Peyer's patch (tissue), 4 donors: ENCODE measurements at regions not wholly inside any gene's neighbourhood (a gene's known extent, or its start where the extent isn't known, plus 50 kb on each side); places are given as distances from the start of the nearest gene placed in this dataset.

Experiments
- POLR2A ChIP-seq, 2 donors: fragments of 450-650 bp; IDR thresholded peaks; one replicate each; pipeline ENCODE4 v1.5.1; 2017; ENCODE audit warnings: antibody characterized with exemption in 2 of 2, mild to moderate bottlenecking in 2 of 2, moderate library complexity in 2 of 2
- TF ChIP-seq, protein P1 (sequence below), 6 experiments: fragments of 450-650 bp in 4 of 6; fragments of 200-600 bp in 2 of 6; sonication (generic) in 1 of 6; IDR thresholded peaks; one replicate each; pipeline ENCODE4 v1.5.1; 2017 to 2019; ENCODE audit warnings: antibody characterized with exemption in 6 of 6, mild to moderate bottlenecking in 3 of 6, moderate library complexity in 1 of 6

DNA sequence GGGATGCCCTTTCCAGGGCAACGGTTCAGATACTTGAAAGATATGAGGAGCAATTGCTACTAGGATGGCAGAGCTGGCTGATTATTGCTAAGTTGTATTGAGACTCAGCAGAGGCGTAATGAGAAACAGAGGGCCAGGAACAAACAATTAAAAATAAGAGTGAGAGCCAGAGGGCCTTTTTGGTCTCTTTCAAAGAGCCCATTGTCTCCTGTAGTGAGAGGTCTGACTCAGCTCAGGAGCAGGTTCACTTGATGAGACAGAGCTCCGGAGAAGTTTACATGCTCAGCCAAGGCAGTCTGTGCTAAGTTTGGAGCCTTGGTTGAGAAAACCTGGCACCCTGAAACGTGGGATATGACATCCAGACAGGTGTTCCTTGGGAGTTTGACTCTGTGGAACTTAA, 303.9 kb upstream of the DLGAP1 start:
- TF ChIP-seq, protein P1, sequence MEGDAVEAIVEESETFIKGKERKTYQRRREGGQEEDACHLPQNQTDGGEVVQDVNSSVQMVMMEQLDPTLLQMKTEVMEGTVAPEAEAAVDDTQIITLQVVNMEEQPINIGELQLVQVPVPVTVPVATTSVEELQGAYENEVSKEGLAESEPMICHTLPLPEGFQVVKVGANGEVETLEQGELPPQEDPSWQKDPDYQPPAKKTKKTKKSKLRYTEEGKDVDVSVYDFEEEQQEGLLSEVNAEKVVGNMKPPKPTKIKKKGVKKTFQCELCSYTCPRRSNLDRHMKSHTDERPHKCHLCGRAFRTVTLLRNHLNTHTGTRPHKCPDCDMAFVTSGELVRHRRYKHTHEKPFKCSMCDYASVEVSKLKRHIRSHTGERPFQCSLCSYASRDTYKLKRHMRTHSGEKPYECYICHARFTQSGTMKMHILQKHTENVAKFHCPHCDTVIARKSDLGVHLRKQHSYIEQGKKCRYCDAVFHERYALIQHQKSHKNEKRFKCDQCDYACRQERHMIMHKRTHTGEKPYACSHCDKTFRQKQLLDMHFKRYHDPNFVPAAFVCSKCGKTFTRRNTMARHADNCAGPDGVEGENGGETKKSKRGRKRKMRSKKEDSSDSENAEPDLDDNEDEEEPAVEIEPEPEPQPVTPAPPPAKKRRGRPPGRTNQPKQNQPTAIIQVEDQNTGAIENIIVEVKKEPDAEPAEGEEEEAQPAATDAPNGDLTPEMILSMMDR (IDR thresholded peaks at IDR 0.05): no peak
- no peak for TF ChIP-seq POLR2A (IDR thresholded peaks at IDR 0.05)
